ENCODE measurements at regions not wholly inside any gene's neighbourhood (a gene's known extent, or its start where the extent isn't known, plus 50 kb on each side); places are given as distances from the start of the nearest gene placed in this dataset.

GRCh38 chr1:96360036-96360795, 361.4 kb upstream of the PTBP2 start:
- no peak for DNase-seq (ENCODE audit: low spot score)
- TF ChIP-seq CTCF (IDR thresholded peaks at IDR 0.05; ENCODE audit: extremely low read depth, missing control alignments), result no peak

GRCh38 chr1:96361271-96361856, 360.2 kb upstream of the PTBP2 start:
- TF ChIP-seq CTCF (IDR thresholded peaks at IDR 0.05; ENCODE audit: extremely low read depth, missing control alignments), result no peak
- no peak for DNase-seq (ENCODE audit: low spot score)

GRCh38 chr1:96361961-96362360, 359.6 kb upstream of the PTBP2 start:
- no peak for DNase-seq (ENCODE audit: low spot score)
- TF ChIP-seq CTCF (IDR thresholded peaks at IDR 0.05; ENCODE audit: extremely low read depth, missing control alignments), result no peak

GRCh38 chr1:96362623-96363022, 359.0 kb upstream of the PTBP2 start:
- TF ChIP-seq CTCF (IDR thresholded peaks at IDR 0.05; ENCODE audit: extremely low read depth, missing control alignments), result no peak
- no peak for DNase-seq (ENCODE audit: low spot score)

GRCh38 chr1:96363826-96364225, 357.8 kb upstream of the PTBP2 start:
- TF ChIP-seq CTCF (IDR thresholded peaks at IDR 0.05; ENCODE audit: extremely low read depth, missing control alignments), result no peak
- no peak for DNase-seq (ENCODE audit: low spot score)

GRCh38 chr1:96364576-96364975, 357.0 kb upstream of the PTBP2 start:
- no peak for DNase-seq (ENCODE audit: low spot score)
- TF ChIP-seq CTCF (IDR thresholded peaks at IDR 0.05; ENCODE audit: extremely low read depth, missing control alignments), result no peak

- DNase-seq (ENCODE audit: low spot score), result no peak
- TF ChIP-seq CTCF (IDR thresholded peaks at IDR 0.05; ENCODE audit: extremely low read depth, missing control alignments), result no peak
Observed at GRCh38 chr1:96365076-96365475, 356.5 kb upstream of the PTBP2 start.

Data from GM20000 (cell line).